ENCODE measurements at regions not wholly inside any gene's neighbourhood (a gene's known extent, or its start where the extent isn't known, plus 50 kb on each side); places are given as distances from the start of the nearest gene placed in this dataset.

DNA sequence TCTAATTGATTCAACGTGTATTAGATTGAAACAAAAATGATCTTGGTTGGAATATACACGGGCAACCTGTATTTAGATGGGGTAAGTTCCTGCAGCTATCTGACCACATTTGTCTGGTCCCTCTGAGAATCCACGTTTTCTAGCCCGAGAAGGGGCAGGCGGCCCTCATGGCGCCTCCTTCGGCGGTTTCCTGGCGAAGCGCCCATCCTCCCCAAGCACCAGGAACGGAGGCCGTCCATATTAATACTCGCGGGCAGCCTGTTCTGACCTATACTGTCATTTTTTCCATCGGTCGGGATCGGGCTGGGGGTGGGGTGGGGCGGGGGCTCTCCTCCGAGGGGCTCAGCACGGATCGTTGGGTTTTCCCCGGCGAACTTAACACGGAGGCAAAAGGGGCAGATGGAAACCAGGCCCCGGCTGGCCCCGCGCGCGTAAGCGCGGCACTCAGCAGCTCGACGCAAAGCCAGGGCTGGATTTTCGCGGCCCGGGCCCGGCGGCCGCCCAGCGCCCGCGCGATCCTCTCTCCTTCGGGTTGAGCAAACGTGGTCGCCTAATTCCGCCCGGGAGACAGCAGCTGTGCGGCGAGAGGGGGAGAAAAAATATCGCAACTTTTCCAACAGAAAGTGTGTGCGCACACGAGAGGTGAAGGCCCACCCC lies 77.2 kb upstream of the BCOR start:
- peaks cover 11% of the 10 kb centered on the region for H3K27me3 ChIP-seq (ENCODE audit: control insufficient read depth, insufficient read depth, low read length)
- peak overlapping the region; percentile 49 for H3K4me3 ChIP-seq (ENCODE audit: low read depth, low read length)
- TF ChIP-seq, protein P1, sequence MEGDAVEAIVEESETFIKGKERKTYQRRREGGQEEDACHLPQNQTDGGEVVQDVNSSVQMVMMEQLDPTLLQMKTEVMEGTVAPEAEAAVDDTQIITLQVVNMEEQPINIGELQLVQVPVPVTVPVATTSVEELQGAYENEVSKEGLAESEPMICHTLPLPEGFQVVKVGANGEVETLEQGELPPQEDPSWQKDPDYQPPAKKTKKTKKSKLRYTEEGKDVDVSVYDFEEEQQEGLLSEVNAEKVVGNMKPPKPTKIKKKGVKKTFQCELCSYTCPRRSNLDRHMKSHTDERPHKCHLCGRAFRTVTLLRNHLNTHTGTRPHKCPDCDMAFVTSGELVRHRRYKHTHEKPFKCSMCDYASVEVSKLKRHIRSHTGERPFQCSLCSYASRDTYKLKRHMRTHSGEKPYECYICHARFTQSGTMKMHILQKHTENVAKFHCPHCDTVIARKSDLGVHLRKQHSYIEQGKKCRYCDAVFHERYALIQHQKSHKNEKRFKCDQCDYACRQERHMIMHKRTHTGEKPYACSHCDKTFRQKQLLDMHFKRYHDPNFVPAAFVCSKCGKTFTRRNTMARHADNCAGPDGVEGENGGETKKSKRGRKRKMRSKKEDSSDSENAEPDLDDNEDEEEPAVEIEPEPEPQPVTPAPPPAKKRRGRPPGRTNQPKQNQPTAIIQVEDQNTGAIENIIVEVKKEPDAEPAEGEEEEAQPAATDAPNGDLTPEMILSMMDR (IDR thresholded peaks at IDR 0.05; ENCODE audit: insufficient read depth, low read length, poor library complexity, severe bottlenecking): no peak
- no peak for DNase-seq (ENCODE audit: low read depth)
- H3K36me3 ChIP-seq (ENCODE audit: control insufficient read depth, insufficient read depth, low read length): no peaks in the 10 kb centered on the region

DNA sequence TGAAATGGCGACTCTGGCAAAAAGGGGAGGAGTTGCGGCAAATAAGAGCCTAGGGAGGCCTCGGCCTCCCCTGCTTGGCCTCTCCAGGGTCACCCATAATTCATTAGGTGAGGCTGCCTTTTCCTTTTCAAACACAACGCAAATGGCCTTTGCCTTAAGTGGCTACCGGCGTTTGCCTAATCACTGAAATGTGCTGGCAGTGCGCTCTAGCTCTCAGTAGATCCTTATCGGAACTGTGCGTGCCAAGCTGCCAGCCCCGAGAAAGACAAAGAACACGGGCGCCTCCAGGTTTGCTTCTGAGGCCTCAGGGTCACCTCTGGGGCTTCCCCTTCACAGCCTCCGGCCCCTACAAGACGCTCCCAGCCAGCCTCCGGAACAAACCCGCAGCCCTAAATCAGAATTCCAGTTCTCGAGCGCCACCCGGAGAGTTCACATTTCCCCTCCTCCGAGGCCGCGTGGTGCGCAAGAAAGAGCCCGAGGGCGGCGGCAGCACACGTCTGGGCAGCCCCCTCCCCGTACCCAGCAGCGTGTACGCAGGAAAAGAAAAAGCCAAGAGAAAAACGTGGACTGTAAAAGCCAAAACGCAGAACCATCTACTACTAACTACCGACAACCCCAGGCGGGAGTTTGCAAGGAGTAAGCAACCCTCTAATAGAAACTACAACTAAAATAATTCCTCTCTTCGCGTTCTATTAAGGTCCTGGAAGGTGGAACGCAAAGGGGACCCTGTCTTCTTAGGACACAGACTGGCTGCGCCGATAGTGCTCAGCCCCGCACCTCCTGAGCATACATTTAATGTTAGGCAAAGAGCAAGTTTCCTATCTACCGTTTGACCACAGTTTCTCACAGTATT lies 76.5 kb upstream of the BCOR start:
- H3K27me3 ChIP-seq (ENCODE audit: control insufficient read depth, insufficient read depth, low read length): peaks cover 11% of the 10 kb centered on the region
- DNase-seq (ENCODE audit: low read depth): no peak
- H3K4me3 ChIP-seq (ENCODE audit: low read depth, low read length): no peak overlapping the region
- TF ChIP-seq, protein P1 (IDR thresholded peaks at IDR 0.05; ENCODE audit: insufficient read depth, low read length, poor library complexity, severe bottlenecking): no peak
- H3K36me3 ChIP-seq (ENCODE audit: control insufficient read depth, insufficient read depth, low read length): no peaks in the 10 kb centered on the region

DNA sequence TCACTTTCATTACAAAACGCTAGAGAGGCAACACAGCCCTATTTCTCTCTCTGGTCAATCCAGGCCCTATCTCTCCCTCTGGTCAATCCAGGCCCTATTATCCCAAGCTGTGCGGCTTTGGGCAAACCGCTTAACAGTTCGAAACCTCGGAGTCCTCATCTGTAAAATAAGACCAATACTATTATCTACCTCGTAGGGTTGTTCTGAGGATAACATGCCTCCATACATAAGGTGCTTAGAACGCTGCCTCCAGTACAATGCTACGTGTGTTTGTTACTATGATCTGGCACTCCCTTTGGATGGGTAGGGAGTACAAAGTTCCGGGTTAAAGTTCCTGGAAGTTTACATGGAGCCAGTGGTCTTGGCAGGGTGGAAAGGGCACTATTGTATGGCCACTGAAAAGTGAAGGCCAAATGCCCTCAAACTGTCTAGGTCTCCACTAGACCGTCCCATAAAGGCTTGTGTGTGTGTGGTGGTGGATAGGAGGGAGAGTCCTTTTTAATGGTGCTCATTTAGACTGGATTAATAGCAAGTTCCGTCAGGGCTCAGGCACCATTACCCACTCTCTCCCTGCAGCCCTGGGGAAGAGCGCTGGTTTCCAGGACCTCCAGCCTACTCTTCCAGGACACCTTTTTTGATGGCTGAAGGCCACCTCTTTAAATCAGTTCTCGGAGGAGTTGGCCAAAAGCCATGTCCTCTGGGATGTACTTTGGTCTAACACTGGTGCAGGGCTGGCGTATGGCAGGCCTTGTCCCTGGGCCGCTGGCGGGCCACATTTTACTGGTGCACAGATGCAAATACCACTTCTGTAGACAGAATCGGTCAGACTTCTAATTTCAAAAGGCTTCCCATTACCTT lies 75.6 kb upstream of the BCOR start:
- no peak overlapping the region for H3K4me3 ChIP-seq (ENCODE audit: low read depth, low read length)
- DNase-seq (ENCODE audit: low read depth): no peak
- H3K27me3 ChIP-seq (ENCODE audit: control insufficient read depth, insufficient read depth, low read length): peaks cover 11% of the 10 kb centered on the region
- TF ChIP-seq, protein P1 (IDR thresholded peaks at IDR 0.05; ENCODE audit: insufficient read depth, low read length, poor library complexity, severe bottlenecking): no peak
- H3K36me3 ChIP-seq (ENCODE audit: control insufficient read depth, insufficient read depth, low read length): no peaks in the 10 kb centered on the region

DNA sequence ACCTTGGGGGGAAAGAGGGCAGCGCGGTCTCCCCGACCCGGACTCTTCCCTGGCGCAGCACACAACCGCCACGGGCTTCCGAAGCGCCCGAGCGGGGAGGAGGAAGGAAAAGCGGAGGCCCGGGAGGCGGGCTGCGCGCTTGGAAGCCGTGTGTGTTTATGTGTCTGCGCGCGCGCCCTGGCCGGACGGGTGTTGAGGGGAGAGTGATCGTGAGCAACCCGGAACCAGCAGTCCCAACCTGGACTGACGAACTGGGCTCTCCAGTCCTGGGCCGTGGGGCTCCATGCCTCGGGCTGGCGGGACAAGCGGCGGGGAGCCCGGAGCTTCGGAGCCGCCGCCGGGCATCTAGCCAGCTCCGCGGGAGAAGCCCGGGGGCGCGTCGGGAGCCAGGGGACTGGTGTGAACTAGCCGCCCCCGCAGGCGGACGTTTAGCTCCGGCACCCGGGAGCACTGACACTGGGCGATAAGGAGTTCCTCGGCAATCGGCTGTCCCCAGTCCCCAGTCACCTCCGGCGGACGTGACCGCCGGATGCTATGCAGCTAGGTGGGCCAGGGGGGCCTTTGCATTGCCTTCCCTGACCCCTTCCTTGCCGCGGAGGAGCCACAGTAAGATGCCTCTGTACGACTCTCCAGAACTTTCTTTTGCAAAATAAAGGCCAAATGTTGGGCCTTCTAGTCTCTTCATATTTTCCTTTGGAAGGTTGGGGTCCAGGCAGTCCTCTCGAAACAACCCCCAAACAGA lies 74.8 kb upstream of the BCOR start:
- peak overlapping the region; percentile 12 for H3K4me3 ChIP-seq (ENCODE audit: low read depth, low read length)
- H3K36me3 ChIP-seq (ENCODE audit: control insufficient read depth, insufficient read depth, low read length): no peaks in the 10 kb centered on the region
- H3K27me3 ChIP-seq (ENCODE audit: control insufficient read depth, insufficient read depth, low read length): peaks cover 14% of the 10 kb centered on the region
- TF ChIP-seq, protein P1 (IDR thresholded peaks at IDR 0.05; ENCODE audit: insufficient read depth, low read length, poor library complexity, severe bottlenecking): no peak
- no peak for DNase-seq (ENCODE audit: low read depth)
